HCT116 (cell line): ENCODE measurements at regions not wholly inside any gene's neighbourhood (a gene's known extent, or its start where the extent isn't known, plus 50 kb on each side); places are given as distances from the start of the nearest gene placed in this dataset.

Experiments used
- ATAC-seq: fragments of 200-7000 bp; cut with Tn5 transposase; 2 replicates; pipeline ENCODE4 v1.9.1; 2020; ENCODE audit warnings: mild to moderate bottlenecking, moderate library complexity
- BruUV-seq: library from RNA; stranded (reverse); fragments of 400-500 nt; replicated peaks from 2 replicates; lab custom pipeline; 2021; lab: Mats Ljungman, UMichigan
- CTCF ChIA-PET: fragments of 300-600 bp; sonication (Branson Sonifier 250); formaldehyde crosslinking; loops from one replicate; lab custom pipeline; 2021; ENCODE audit warnings: antibody characterized with exemption; lab: Charles Lee
- POLR2A ChIA-PET: fragments of 300-600, 350-600 bp; sonication (Branson Sonifier 250); formaldehyde crosslinking; loops from one replicate; lab custom pipeline; 2021; ENCODE audit warnings: antibody characterized with exemption; lab: Charles Lee
- RAD21 ChIA-PET, 2 experiments: fragments of 300-600 bp; sonication (Branson Sonifier 250); formaldehyde crosslinking; loops; one replicate each; lab custom pipeline; 2023; ENCODE audit warnings: low total read pairs in 2 of 2; ENCODE audit not compliant: uncharacterized antibody in 2 of 2, unreplicated experiment in 2 of 2, low non-redundant PET in 1 of 2; lab: Charles Lee
- DNase-seq: peaks from one replicate; pipeline ENCODE4 v3.0.0-alpha.2; 2010; ENCODE audit warnings: low read depth, low spot score
- H2AFZ ChIP-seq: fragments of 200-600 bp; shearing (Covaris generic), sonication (generic); 2 replicates; pipeline ENCODE4 v1.6.1; 2017; ENCODE audit warnings: low read depth, mixed run types, mixed read lengths, antibody characterized with exemption, low read length; ENCODE audit not compliant: poor library complexity, severe bottlenecking
- H3K27ac ChIP-seq: 2 replicates; pipeline ENCODE4 v1.5.1; 2012; ENCODE audit warnings: low read depth, low read length
- H3K27me3 ChIP-seq: fragments of 200-600 bp; sonication (generic); 2 replicates; pipeline ENCODE4 v1.6.1; 2016; ENCODE audit warnings: mixed run types, low read length, mixed read lengths; ENCODE audit not compliant: insufficient read depth
- H3K36me3 ChIP-seq, 2 experiments: fragments of 200-500 bp in 1 of 2; fragments of 200-600 bp in 1 of 2; sonication (Bioruptor generic) in 1 of 2; sonication (generic) in 1 of 2; 2 replicates each; pipeline versions ENCODE4 v1.5.1 to v1.6.1; 2014 to 2016; ENCODE audit warnings: low read length in 2 of 2, inconsistent platforms in 1 of 2, mixed read lengths in 1 of 2, mixed run types in 1 of 2; ENCODE audit not compliant: insufficient read depth in 2 of 2, control insufficient read depth in 1 of 2
- H3K4me1 ChIP-seq, 2 experiments: fragments of 200-600 bp in 1 of 2; sonication (generic) in 1 of 2; 2 replicates each; pipeline versions ENCODE4 v1.5.1 to v1.6.1; 2012 to 2017; ENCODE audit warnings: low read length in 2 of 2, inconsistent platforms in 1 of 2, mild to moderate bottlenecking in 1 of 2, mixed read lengths in 1 of 2, mixed run types in 1 of 2, moderate library complexity in 1 of 2; ENCODE audit not compliant: insufficient read depth in 2 of 2, control insufficient read depth in 1 of 2
- H3K4me2 ChIP-seq: fragments of 200-600 bp; sonication (generic); 2 replicates; pipeline ENCODE4 v1.6.1; 2017; ENCODE audit warnings: mixed run types, low read length, mixed read lengths
- H3K4me3 ChIP-seq, 2 experiments: fragments of 200-600 bp in 1 of 2; sonication (generic) in 1 of 2; replicated peaks in 1 of 2; 2 replicates each; pipeline ENCODE4 v1.5.1; 2011 to 2016; ENCODE audit warnings: low read length in 2 of 2, control low read depth in 1 of 2, low read depth in 1 of 2, mild to moderate bottlenecking in 1 of 2, mixed read lengths in 1 of 2, mixed run types in 1 of 2
- H3K79me2 ChIP-seq: fragments of 200-600 bp; sonication (generic); 2 replicates; pipeline ENCODE4 v1.6.1; 2017; ENCODE audit warnings: mild to moderate bottlenecking, mixed run types, low read length, moderate library complexity, mixed read lengths; ENCODE audit not compliant: insufficient read depth
- H3K9ac ChIP-seq: fragments of 200-600 bp; sonication (generic); 2 replicates; pipeline ENCODE4 v1.6.1; 2016; ENCODE audit warnings: low read length, mixed read lengths
- H3K9me2 ChIP-seq: fragments of 200-600 bp; sonication (generic), shearing (Covaris generic); 2 replicates; pipeline ENCODE4 v1.6.1; 2017; ENCODE audit warnings: mixed run types, mild to moderate bottlenecking, moderate library complexity; ENCODE audit not compliant: insufficient read depth
- H3K9me3 ChIP-seq, 2 experiments: fragments of 200-500 bp in 1 of 2; fragments of 200-600 bp in 1 of 2; sonication (Bioruptor generic) in 1 of 2; sonication (generic) in 1 of 2; 2 replicates each; pipeline ENCODE4 v1.6.1; 2014 to 2017; ENCODE audit warnings: low read length in 2 of 2, mixed read lengths in 2 of 2, inconsistent platforms in 1 of 2, low read depth in 1 of 2, mild to moderate bottlenecking in 1 of 2, mixed run types in 1 of 2, moderate library complexity in 1 of 2; ENCODE audit not compliant: control insufficient read depth in 1 of 2, insufficient read depth in 1 of 2
- H4K20me1 ChIP-seq: fragments of 200-600 bp; sonication (generic), shearing (Covaris generic); 2 replicates; pipeline ENCODE4 v1.6.1; 2017; ENCODE audit warnings: mixed run types, mild to moderate bottlenecking, moderate library complexity; ENCODE audit not compliant: insufficient read depth
- EGR1 ChIP-seq: IDR thresholded peaks from 2 replicates; pipeline ENCODE4 v1.6.1; 2012; ENCODE audit warnings: low read depth
- ELF1 ChIP-seq: IDR thresholded peaks from 2 replicates; pipeline ENCODE4 v1.6.1; 2012; ENCODE audit warnings: low read depth, borderline replicate concordance
- EZH2 ChIP-seq: fragments of 200-600 bp; sonication (generic); IDR thresholded peaks from 2 replicates; pipeline ENCODE4 v1.6.1; 2017; ENCODE audit warnings: antibody characterized with exemption, mixed run types
- FOSL1 ChIP-seq: IDR thresholded peaks from 2 replicates; pipeline ENCODE4 v1.6.1; 2012; ENCODE audit warnings: low read depth
- POLR2A ChIP-seq: IDR thresholded peaks from 2 replicates; pipeline ENCODE4 v1.7.0; 2011; ENCODE audit warnings: borderline replicate concordance; ENCODE audit not compliant: insufficient read depth, insufficient read length; ENCODE audit errors: extremely low read depth
- POLR2AphosphoS5 ChIP-seq: IDR thresholded peaks from 2 replicates; pipeline ENCODE4 v1.6.1; 2011; ENCODE audit warnings: mild to moderate bottlenecking, low read depth, low read length, moderate library complexity
- RAD21 ChIP-seq: IDR thresholded peaks from 2 replicates; pipeline ENCODE4 v1.6.1; 2012; ENCODE audit warnings: low read depth, mild to moderate bottlenecking
- SIN3A ChIP-seq: IDR thresholded peaks from 2 replicates; pipeline ENCODE4 v1.6.1; 2012; ENCODE audit warnings: low read depth
- SP1 ChIP-seq: IDR thresholded peaks from 2 replicates; pipeline ENCODE4 v1.6.1; 2012; ENCODE audit warnings: low read depth
- SRF ChIP-seq: IDR thresholded peaks from 2 replicates; pipeline ENCODE4 v1.6.1; 2012; ENCODE audit warnings: low read depth
- TCF7L2 ChIP-seq: IDR thresholded peaks from 2 replicates; pipeline ENCODE4 v1.7.0; 2011; ENCODE audit warnings: borderline replicate concordance, inconsistent platforms; ENCODE audit not compliant: insufficient read depth, insufficient read length; ENCODE audit errors: extremely low read depth
- YY1 ChIP-seq: IDR thresholded peaks from 2 replicates; pipeline ENCODE4 v1.6.1; 2011; ENCODE audit warnings: low read length, low read depth, moderate library complexity, mild to moderate bottlenecking; ENCODE audit not compliant: insufficient replicate concordance; ENCODE audit errors: extremely low read depth
- intact Hi-C: fragments of 100-400 bp; cut with micrococcal nuclease; formaldehyde crosslinking; loops from 2 replicates; pipeline ENCODE4 v1.10.0; 2022
- TF ChIP-seq, protein P1 (sequence below): IDR thresholded peaks from 2 replicates; pipeline ENCODE4 v1.6.1; 2011; ENCODE audit warnings: mild to moderate bottlenecking, low read length, moderate library complexity; ENCODE audit not compliant: insufficient replicate concordance; ENCODE audit errors: extremely low read depth

DNA sequence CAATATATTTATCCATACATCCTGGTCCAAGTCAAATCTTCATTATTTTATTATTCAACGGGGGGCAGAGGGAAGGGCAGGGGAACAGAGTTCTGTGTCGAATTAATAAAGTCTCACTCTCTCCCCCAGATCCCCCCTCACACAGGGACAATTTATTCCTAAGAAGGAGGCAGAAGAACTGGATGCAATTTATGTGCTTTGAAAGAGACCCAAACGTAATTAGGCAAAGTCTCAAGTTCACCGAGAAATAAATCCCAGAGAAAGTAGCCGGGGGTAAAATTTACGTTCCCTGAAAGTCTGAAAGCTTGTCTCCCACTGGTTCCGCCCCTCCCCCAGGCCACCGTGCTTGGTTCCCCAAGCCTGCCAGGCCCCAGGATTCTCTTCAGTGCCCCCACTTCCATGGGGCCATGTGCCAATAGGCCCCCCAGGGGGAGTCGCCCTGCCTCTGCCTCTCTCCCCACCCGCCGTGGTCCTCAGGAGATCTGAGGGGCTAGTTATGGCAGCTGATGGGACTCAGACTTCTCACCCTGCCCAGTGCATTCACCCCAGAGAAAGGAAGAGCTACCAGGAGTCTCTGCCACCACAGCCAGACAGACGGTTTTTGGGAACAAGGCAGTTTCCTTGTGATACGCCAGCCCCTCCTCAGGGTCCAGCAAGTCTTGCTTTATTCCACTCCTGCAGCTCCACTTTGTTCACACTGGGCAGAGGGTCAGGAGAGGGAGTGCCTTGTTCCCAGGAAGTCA, 215.5 kb downstream of the CYP26B1 start:
- no peaks in the 10 kb centered on the region for H4K20me1 ChIP-seq
- H3K4me1 ChIP-seq, result no peaks in the 10 kb centered on the region; a peak in 1 of 4 replicates
- H3K27ac ChIP-seq, result no peak overlapping the region
- no peaks in the 10 kb centered on the region for H3K79me2 ChIP-seq
- no peaks in the 10 kb centered on the region for H3K27me3 ChIP-seq
- POLR2A ChIA-PET, result no interaction called here
- CTCF ChIA-PET, result interaction anchor here (1.6 to 3.1 kb wide), 2 partner anchors 9 to 218 kb away, joined by 7 to 24 read pairs; no protein-coding TSS in a partner anchor
- no peak overlapping the region for H3K4me3 ChIP-seq
- no TSS peak for BruUV-seq
- no peak for ATAC-seq
- H3K9me2 ChIP-seq, result no peaks in the 10 kb centered on the region
- intact Hi-C loops, result no loop called here
- no peak overlapping the region for H3K4me2 ChIP-seq
- no peaks in the 10 kb centered on the region for H3K9me3 ChIP-seq
- no peak overlapping the region for H2AFZ ChIP-seq
- RAD21 ChIA-PET, result no interaction called here
- H3K36me3 ChIP-seq, result no peaks in the 10 kb centered on the region
- no peak overlapping the region for H3K9ac ChIP-seq
- DNase-seq, result no peak
- TF ChIP-seq EZH2 (no peak), ELF1 (no peak), POLR2AphosphoS5 (no peak), RAD21 (no peak), FOSL1 (no peak), SIN3A (no peak), SP1 (no peak), EGR1 (no peak), SRF (no peak), TCF7L2 (no peak), POLR2A (no peak), YY1 (no peak)
- TF ChIP-seq, protein P1, sequence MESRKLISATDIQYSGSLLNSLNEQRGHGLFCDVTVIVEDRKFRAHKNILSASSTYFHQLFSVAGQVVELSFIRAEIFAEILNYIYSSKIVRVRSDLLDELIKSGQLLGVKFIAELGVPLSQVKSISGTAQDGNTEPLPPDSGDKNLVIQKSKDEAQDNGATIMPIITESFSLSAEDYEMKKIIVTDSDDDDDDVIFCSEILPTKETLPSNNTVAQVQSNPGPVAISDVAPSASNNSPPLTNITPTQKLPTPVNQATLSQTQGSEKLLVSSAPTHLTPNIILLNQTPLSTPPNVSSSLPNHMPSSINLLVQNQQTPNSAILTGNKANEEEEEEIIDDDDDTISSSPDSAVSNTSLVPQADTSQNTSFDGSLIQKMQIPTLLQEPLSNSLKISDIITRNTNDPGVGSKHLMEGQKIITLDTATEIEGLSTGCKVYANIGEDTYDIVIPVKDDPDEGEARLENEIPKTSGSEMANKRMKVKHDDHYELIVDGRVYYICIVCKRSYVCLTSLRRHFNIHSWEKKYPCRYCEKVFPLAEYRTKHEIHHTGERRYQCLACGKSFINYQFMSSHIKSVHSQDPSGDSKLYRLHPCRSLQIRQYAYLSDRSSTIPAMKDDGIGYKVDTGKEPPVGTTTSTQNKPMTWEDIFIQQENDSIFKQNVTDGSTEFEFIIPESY, result no peak
